SU-DHL-6 (cell line): ENCODE measurements at regions not wholly inside any gene's neighbourhood (a gene's known extent, or its start where the extent isn't known, plus 50 kb on each side); places are given as distances from the start of the nearest gene placed in this dataset.

ENCODE experiments used
- EZH2phosphoT487 ChIP-seq: fragments of 200-600 bp; sonication (generic), shearing (Covaris generic); conservative IDR thresholded peaks from 2 replicates; pipeline ENCODE4 v1.6.1; 2018; ENCODE audit warnings: mild to moderate bottlenecking, antibody characterized with exemption, low read length, moderate library complexity, mixed read lengths
- TF ChIP-seq, protein P1 (sequence below): fragments of 200-600 bp; sonication (generic); IDR thresholded peaks from one replicate; pipeline ENCODE4 v1.5.1; 2017; ENCODE audit warnings: antibody characterized with exemption, mild to moderate bottlenecking, low read length, moderate library complexity; ENCODE audit not compliant: insufficient read depth, poor library complexity, severe bottlenecking

DNA sequence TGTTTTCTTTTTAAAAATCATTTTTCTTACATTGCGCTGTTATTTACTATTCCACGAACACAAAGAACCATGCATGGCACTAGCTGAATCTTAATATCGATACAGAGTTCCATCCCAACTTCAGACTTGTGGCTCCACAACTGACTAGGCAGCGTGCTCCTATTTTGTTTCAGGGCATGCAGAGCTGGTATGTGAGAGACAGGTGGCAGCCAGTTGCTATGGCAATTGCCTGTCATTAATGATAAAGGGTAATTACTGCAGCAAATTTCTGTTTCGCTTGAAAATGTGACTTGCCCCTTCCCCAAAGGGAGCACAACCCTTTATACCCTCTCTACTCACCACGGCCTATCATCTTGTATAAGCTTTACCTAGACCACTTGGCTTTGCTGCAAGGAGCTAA, 113.1 kb upstream of the G2E3 start:
- TF ChIP-seq, protein P1, sequence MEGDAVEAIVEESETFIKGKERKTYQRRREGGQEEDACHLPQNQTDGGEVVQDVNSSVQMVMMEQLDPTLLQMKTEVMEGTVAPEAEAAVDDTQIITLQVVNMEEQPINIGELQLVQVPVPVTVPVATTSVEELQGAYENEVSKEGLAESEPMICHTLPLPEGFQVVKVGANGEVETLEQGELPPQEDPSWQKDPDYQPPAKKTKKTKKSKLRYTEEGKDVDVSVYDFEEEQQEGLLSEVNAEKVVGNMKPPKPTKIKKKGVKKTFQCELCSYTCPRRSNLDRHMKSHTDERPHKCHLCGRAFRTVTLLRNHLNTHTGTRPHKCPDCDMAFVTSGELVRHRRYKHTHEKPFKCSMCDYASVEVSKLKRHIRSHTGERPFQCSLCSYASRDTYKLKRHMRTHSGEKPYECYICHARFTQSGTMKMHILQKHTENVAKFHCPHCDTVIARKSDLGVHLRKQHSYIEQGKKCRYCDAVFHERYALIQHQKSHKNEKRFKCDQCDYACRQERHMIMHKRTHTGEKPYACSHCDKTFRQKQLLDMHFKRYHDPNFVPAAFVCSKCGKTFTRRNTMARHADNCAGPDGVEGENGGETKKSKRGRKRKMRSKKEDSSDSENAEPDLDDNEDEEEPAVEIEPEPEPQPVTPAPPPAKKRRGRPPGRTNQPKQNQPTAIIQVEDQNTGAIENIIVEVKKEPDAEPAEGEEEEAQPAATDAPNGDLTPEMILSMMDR = no peak
- TF ChIP-seq EZH2phosphoT487 = no peak
